Stimulated activated memory B cell treated with anti-CD40 and anti-IgM and Interleukin-4, amounts not matched to agents 10 μg/mL and 1 μg/mL and 100 μg/mL, for 72 hours (primary cell): ENCODE measurements at regions not wholly inside any gene's neighbourhood (a gene's known extent, or its start where the extent isn't known, plus 50 kb on each side); places are given as distances from the start of the nearest gene placed in this dataset.
"Not testable (repeated sequence)": the region's sequence is repeated elsewhere in the genome, so short reads cannot be mapped to it uniquely, and the experiment has no call there.

ENCODE experiments used
- ATAC-seq: fragments of 150-1000 bp; cut with Tn5 transposase; 2 replicates; pipeline ENCODE4 v1.10.0; 2021
- H3K27ac Mint-ChIP-seq: one replicate; pipeline ENCODE4 v1.8.0; 2022; ENCODE audit warnings: mild to moderate bottlenecking, mixed read lengths
- H3K27me3 Mint-ChIP-seq: one replicate; pipeline ENCODE4 v1.8.0; 2022; ENCODE audit warnings: mixed read lengths
- H3K36me3 Mint-ChIP-seq: one replicate; pipeline ENCODE4 v1.8.0; 2022; ENCODE audit warnings: mixed read lengths
- H3K4me1 Mint-ChIP-seq: one replicate; pipeline ENCODE4 v1.8.0; 2022; ENCODE audit warnings: mixed read lengths
- H3K4me3 Mint-ChIP-seq: one replicate; pipeline ENCODE4 v1.8.0; 2022; ENCODE audit warnings: mild to moderate bottlenecking, moderate library complexity, mixed read lengths
- H3K9me3 Mint-ChIP-seq: one replicate; pipeline ENCODE4 v1.8.0; 2022; ENCODE audit warnings: mixed read lengths

GRCh38 chr1:215287362-215287761 lies 204.8 kb downstream of the KCNK2 start:
- no peak for ATAC-seq
- Mint-ChIP-seq H3K36me3 (no peaks in the 10 kb centered on the region), H3K4me1 (no peaks in the 10 kb centered on the region), H3K27me3 (no peaks in the 10 kb centered on the region), H3K9me3 (peaks cover 7% of the 10 kb centered on the region), H3K4me3 (no peak overlapping the region), H3K27ac (no peak overlapping the region)

GRCh38 chr1:215290018-215290417 lies 207.5 kb downstream of the KCNK2 start:
- H3K36me3 Mint-ChIP-seq = no peaks in the 10 kb centered on the region
- no peaks in the 10 kb centered on the region for H3K4me1 Mint-ChIP-seq
- ATAC-seq = no peak

GRCh38 chr1:215292932-215293331 lies 210.4 kb downstream of the KCNK2 start:
- Mint-ChIP-seq H3K4me3 (no peak overlapping the region), H3K27me3 (no peaks in the 10 kb centered on the region), H3K9me3 (peaks cover 17% of the 10 kb centered on the region), H3K4me1 (no peaks in the 10 kb centered on the region), H3K36me3 (no peaks in the 10 kb centered on the region), H3K27ac (no peak overlapping the region)
- ATAC-seq = no peak

More at GRCh38 chr1:215290018-215290417, 207.5 kb downstream of the KCNK2 start:
- H3K4me3 Mint-ChIP-seq = no peak overlapping the region
- peaks cover 14% of the 10 kb centered on the region for H3K9me3 Mint-ChIP-seq
- no peak overlapping the region for H3K27ac Mint-ChIP-seq
- no peaks in the 10 kb centered on the region for H3K27me3 Mint-ChIP-seq

GRCh38 chr1:215306426-215306825 lies 223.9 kb downstream of the KCNK2 start:
- H3K4me3 Mint-ChIP-seq = no peak overlapping the region
- H3K9me3 Mint-ChIP-seq = peaks cover 11% of the 10 kb centered on the region
- H3K4me1 Mint-ChIP-seq = no peaks in the 10 kb centered on the region
- no peaks in the 10 kb centered on the region for H3K36me3 Mint-ChIP-seq
- H3K27ac Mint-ChIP-seq = no peak overlapping the region
- no peak for ATAC-seq
- no peaks in the 10 kb centered on the region for H3K27me3 Mint-ChIP-seq

- Mint-ChIP-seq H3K27ac (no peak overlapping the region), H3K4me3 (no peak overlapping the region), H3K27me3 (no peaks in the 10 kb centered on the region), H3K36me3 (no peaks in the 10 kb centered on the region), H3K4me1 (no peaks in the 10 kb centered on the region), H3K9me3 (peaks cover 9% of the 10 kb centered on the region)
- no peak for ATAC-seq
Measured at GRCh38 chr1:215321802-215322201, 239.3 kb downstream of the KCNK2 start.

- H3K4me3 Mint-ChIP-seq, H3K27ac Mint-ChIP-seq, H3K36me3 Mint-ChIP-seq, ATAC-seq, H3K4me1 Mint-ChIP-seq, H3K27me3 Mint-ChIP-seq, H3K9me3 Mint-ChIP-seq: not testable (repeated sequence)
Measured at GRCh38 chr1:215323992-215324391, 241.5 kb downstream of the KCNK2 start.

GRCh38 chr1:215330426-215330825 lies 236.7 kb upstream of the KCTD3 start:
- Mint-ChIP-seq H3K4me3 (no peak overlapping the region), H3K4me1 (no peaks in the 10 kb centered on the region), H3K27ac (no peak overlapping the region), H3K27me3 (no peaks in the 10 kb centered on the region), H3K36me3 (no peaks in the 10 kb centered on the region), H3K9me3 (peaks cover 2% of the 10 kb centered on the region)
- ATAC-seq = no peak

- no peaks in the 10 kb centered on the region for H3K36me3 Mint-ChIP-seq
- ATAC-seq = no peak
- peaks cover 2% of the 10 kb centered on the region for H3K9me3 Mint-ChIP-seq
- H3K4me1 Mint-ChIP-seq = no peaks in the 10 kb centered on the region
- no peak overlapping the region for H3K27ac Mint-ChIP-seq
- H3K4me3 Mint-ChIP-seq = no peak overlapping the region
- no peaks in the 10 kb centered on the region for H3K27me3 Mint-ChIP-seq
Measured at GRCh38 chr1:215344539-215344938, 222.6 kb upstream of the KCTD3 start.

GRCh38 chr1:215345208-215345607 lies 221.9 kb upstream of the KCTD3 start:
- H3K4me3 Mint-ChIP-seq = no peak overlapping the region

GRCh38 chr1:215345766-215346165 lies 221.3 kb upstream of the KCTD3 start:
- no peak for ATAC-seq
- H3K27ac Mint-ChIP-seq = no peak overlapping the region
- H3K9me3 Mint-ChIP-seq = peaks cover 2% of the 10 kb centered on the region
- no peaks in the 10 kb centered on the region for H3K36me3 Mint-ChIP-seq
- H3K27me3 Mint-ChIP-seq = no peaks in the 10 kb centered on the region
- no peak overlapping the region for H3K4me3 Mint-ChIP-seq
- no peaks in the 10 kb centered on the region for H3K4me1 Mint-ChIP-seq

More at GRCh38 chr1:215345208-215345607, 221.9 kb upstream of the KCTD3 start:
- ATAC-seq = no peak
- no peaks in the 10 kb centered on the region for H3K36me3 Mint-ChIP-seq
- H3K9me3 Mint-ChIP-seq = peaks cover 2% of the 10 kb centered on the region
- no peak overlapping the region for H3K27ac Mint-ChIP-seq
- no peaks in the 10 kb centered on the region for H3K27me3 Mint-ChIP-seq
- no peaks in the 10 kb centered on the region for H3K4me1 Mint-ChIP-seq

- Mint-ChIP-seq H3K36me3 (no peaks in the 10 kb centered on the region), H3K27ac (no peak overlapping the region), H3K4me3 (no peak overlapping the region), H3K27me3 (no peaks in the 10 kb centered on the region), H3K9me3 (peaks cover 5% of the 10 kb centered on the region), H3K4me1 (no peaks in the 10 kb centered on the region)
- no peak for ATAC-seq
Measured at GRCh38 chr1:215357901-215358300, 209.2 kb upstream of the KCTD3 start.

- no peak for ATAC-seq
- Mint-ChIP-seq H3K36me3 (no peaks in the 10 kb centered on the region), H3K9me3 (peaks cover 3% of the 10 kb centered on the region), H3K4me3 (no peak overlapping the region), H3K4me1 (no peaks in the 10 kb centered on the region), H3K27ac (no peak overlapping the region), H3K27me3 (no peaks in the 10 kb centered on the region)
Measured at GRCh38 chr1:215358356-215358755, 208.7 kb upstream of the KCTD3 start.

GRCh38 chr1:215360031-215360430 lies 207.1 kb upstream of the KCTD3 start:
- H3K27ac Mint-ChIP-seq = no peak overlapping the region
- no peak for ATAC-seq

GRCh38 chr1:215360758-215361157 lies 206.3 kb upstream of the KCTD3 start:
- H3K4me3 Mint-ChIP-seq = no peak overlapping the region
- no peaks in the 10 kb centered on the region for H3K36me3 Mint-ChIP-seq
- H3K27me3 Mint-ChIP-seq = no peaks in the 10 kb centered on the region
- H3K9me3 Mint-ChIP-seq = peaks cover 6% of the 10 kb centered on the region
- no peaks in the 10 kb centered on the region for H3K4me1 Mint-ChIP-seq
- no peak for ATAC-seq
- H3K27ac Mint-ChIP-seq = no peak overlapping the region

More at GRCh38 chr1:215360031-215360430, 207.1 kb upstream of the KCTD3 start:
- H3K36me3 Mint-ChIP-seq = no peaks in the 10 kb centered on the region
- H3K4me3 Mint-ChIP-seq = no peak overlapping the region
- H3K9me3 Mint-ChIP-seq = peaks cover 6% of the 10 kb centered on the region
- no peaks in the 10 kb centered on the region for H3K4me1 Mint-ChIP-seq
- no peaks in the 10 kb centered on the region for H3K27me3 Mint-ChIP-seq

GRCh38 chr1:215375381-215375780 lies 191.7 kb upstream of the KCTD3 start:
- no peak for ATAC-seq
- H3K27ac Mint-ChIP-seq = no peak overlapping the region
- H3K4me3 Mint-ChIP-seq = no peak overlapping the region
- peaks cover 4% of the 10 kb centered on the region for H3K9me3 Mint-ChIP-seq
- H3K27me3 Mint-ChIP-seq = no peaks in the 10 kb centered on the region
- H3K4me1 Mint-ChIP-seq = no peaks in the 10 kb centered on the region
- H3K36me3 Mint-ChIP-seq = no peaks in the 10 kb centered on the region

GRCh38 chr1:215376544-215377264 lies 190.4 kb upstream of the KCTD3 start:
- Mint-ChIP-seq H3K9me3 (no peaks in the 10 kb centered on the region), H3K4me3 (no peak overlapping the region), H3K27me3 (no peaks in the 10 kb centered on the region), H3K4me1 (no peaks in the 10 kb centered on the region), H3K36me3 (no peaks in the 10 kb centered on the region), H3K27ac (no peak overlapping the region)
- no peak for ATAC-seq
